Esophagus muscularis mucosa (tissue), 4 donors: ENCODE measurements at regions not wholly inside any gene's neighbourhood (a gene's known extent, or its start where the extent isn't known, plus 50 kb on each side); places are given as distances from the start of the nearest gene placed in this dataset.

Source experiments
- CTCF ChIP-seq, 3 experiments: fragments of 200-600 bp in 2 of 3; fragments of 450-650 bp in 1 of 3; sonication (generic) in 2 of 3; IDR thresholded peaks; one replicate each; pipeline ENCODE4 v1.5.1; 2017 to 2019; ENCODE audit warnings: antibody characterized with exemption in 3 of 3, mild to moderate bottlenecking in 2 of 3, moderate library complexity in 1 of 3
- EP300 ChIP-seq: sonication (generic); formaldehyde crosslinking; IDR thresholded peaks from one replicate; pipeline ENCODE4 v1.6.1; 2017; ENCODE audit warnings: antibody characterized with exemption
- POLR2A ChIP-seq: fragments of 450-650 bp; IDR thresholded peaks from one replicate; pipeline ENCODE4 v1.6.1; 2017; ENCODE audit warnings: antibody characterized with exemption, moderate library complexity, mild to moderate bottlenecking, low read depth
- POLR2AphosphoS5 ChIP-seq, 2 donors: sonication (generic); formaldehyde crosslinking; IDR thresholded peaks; one replicate each; pipeline ENCODE4 v1.6.1; 2017; ENCODE audit warnings: antibody characterized with exemption in 2 of 2

GRCh38 chr2:150020937-150021673 is 433.5 kb upstream of the MMADHC start:
- TF ChIP-seq CTCF (IDR thresholded peaks at IDR 0.05) (no peak), POLR2A (no peak), POLR2AphosphoS5 (IDR thresholded peaks at IDR 0.05) (no peak), EP300 (no peak)
